HCT116 (cell line): ENCODE measurements at regions not wholly inside any gene's neighbourhood (a gene's known extent, or its start where the extent isn't known, plus 50 kb on each side); places are given as distances from the start of the nearest gene placed in this dataset.

Experiments used
- ATAC-seq: fragments of 200-7000 bp; cut with Tn5 transposase; 2 replicates; pipeline ENCODE4 v1.9.1; 2020; ENCODE audit warnings: mild to moderate bottlenecking, moderate library complexity
- BruUV-seq: library from RNA; stranded (reverse); fragments of 400-500 nt; replicated peaks from 2 replicates; lab custom pipeline; 2021; lab: Mats Ljungman, UMichigan
- CTCF ChIA-PET: fragments of 300-600 bp; sonication (Branson Sonifier 250); formaldehyde crosslinking; loops from one replicate; lab custom pipeline; 2021; ENCODE audit warnings: antibody characterized with exemption; lab: Charles Lee
- POLR2A ChIA-PET: fragments of 300-600, 350-600 bp; sonication (Branson Sonifier 250); formaldehyde crosslinking; loops from one replicate; lab custom pipeline; 2021; ENCODE audit warnings: antibody characterized with exemption; lab: Charles Lee
- RAD21 ChIA-PET, 2 experiments: fragments of 300-600 bp; sonication (Branson Sonifier 250); formaldehyde crosslinking; loops; one replicate each; lab custom pipeline; 2023; ENCODE audit warnings: low total read pairs in 2 of 2; ENCODE audit not compliant: uncharacterized antibody in 2 of 2, unreplicated experiment in 2 of 2, low non-redundant PET in 1 of 2; lab: Charles Lee
- DNase-seq: peaks from one replicate; pipeline ENCODE4 v3.0.0-alpha.2; 2010; ENCODE audit warnings: low read depth, low spot score
- H2AFZ ChIP-seq: fragments of 200-600 bp; shearing (Covaris generic), sonication (generic); 2 replicates; pipeline ENCODE4 v1.6.1; 2017; ENCODE audit warnings: low read depth, mixed run types, mixed read lengths, antibody characterized with exemption, low read length; ENCODE audit not compliant: poor library complexity, severe bottlenecking
- H3K27ac ChIP-seq: 2 replicates; pipeline ENCODE4 v1.5.1; 2012; ENCODE audit warnings: low read depth, low read length
- H3K27me3 ChIP-seq: fragments of 200-600 bp; sonication (generic); 2 replicates; pipeline ENCODE4 v1.6.1; 2016; ENCODE audit warnings: mixed run types, low read length, mixed read lengths; ENCODE audit not compliant: insufficient read depth
- H3K36me3 ChIP-seq, 2 experiments: fragments of 200-500 bp in 1 of 2; fragments of 200-600 bp in 1 of 2; sonication (Bioruptor generic) in 1 of 2; sonication (generic) in 1 of 2; 2 replicates each; pipeline versions ENCODE4 v1.5.1 to v1.6.1; 2014 to 2016; ENCODE audit warnings: low read length in 2 of 2, inconsistent platforms in 1 of 2, mixed read lengths in 1 of 2, mixed run types in 1 of 2; ENCODE audit not compliant: insufficient read depth in 2 of 2, control insufficient read depth in 1 of 2
- H3K4me1 ChIP-seq, 2 experiments: fragments of 200-600 bp in 1 of 2; sonication (generic) in 1 of 2; 2 replicates each; pipeline versions ENCODE4 v1.5.1 to v1.6.1; 2012 to 2017; ENCODE audit warnings: low read length in 2 of 2, inconsistent platforms in 1 of 2, mild to moderate bottlenecking in 1 of 2, mixed read lengths in 1 of 2, mixed run types in 1 of 2, moderate library complexity in 1 of 2; ENCODE audit not compliant: insufficient read depth in 2 of 2, control insufficient read depth in 1 of 2
- H3K4me2 ChIP-seq: fragments of 200-600 bp; sonication (generic); 2 replicates; pipeline ENCODE4 v1.6.1; 2017; ENCODE audit warnings: mixed run types, low read length, mixed read lengths
- H3K4me3 ChIP-seq, 2 experiments: fragments of 200-600 bp in 1 of 2; sonication (generic) in 1 of 2; replicated peaks in 1 of 2; 2 replicates each; pipeline ENCODE4 v1.5.1; 2011 to 2016; ENCODE audit warnings: low read length in 2 of 2, control low read depth in 1 of 2, low read depth in 1 of 2, mild to moderate bottlenecking in 1 of 2, mixed read lengths in 1 of 2, mixed run types in 1 of 2
- H3K79me2 ChIP-seq: fragments of 200-600 bp; sonication (generic); 2 replicates; pipeline ENCODE4 v1.6.1; 2017; ENCODE audit warnings: mild to moderate bottlenecking, mixed run types, low read length, moderate library complexity, mixed read lengths; ENCODE audit not compliant: insufficient read depth
- H3K9ac ChIP-seq: fragments of 200-600 bp; sonication (generic); 2 replicates; pipeline ENCODE4 v1.6.1; 2016; ENCODE audit warnings: low read length, mixed read lengths
- H3K9me2 ChIP-seq: fragments of 200-600 bp; sonication (generic), shearing (Covaris generic); 2 replicates; pipeline ENCODE4 v1.6.1; 2017; ENCODE audit warnings: mixed run types, mild to moderate bottlenecking, moderate library complexity; ENCODE audit not compliant: insufficient read depth
- H3K9me3 ChIP-seq, 2 experiments: fragments of 200-500 bp in 1 of 2; fragments of 200-600 bp in 1 of 2; sonication (Bioruptor generic) in 1 of 2; sonication (generic) in 1 of 2; 2 replicates each; pipeline ENCODE4 v1.6.1; 2014 to 2017; ENCODE audit warnings: low read length in 2 of 2, mixed read lengths in 2 of 2, inconsistent platforms in 1 of 2, low read depth in 1 of 2, mild to moderate bottlenecking in 1 of 2, mixed run types in 1 of 2, moderate library complexity in 1 of 2; ENCODE audit not compliant: control insufficient read depth in 1 of 2, insufficient read depth in 1 of 2
- H4K20me1 ChIP-seq: fragments of 200-600 bp; sonication (generic), shearing (Covaris generic); 2 replicates; pipeline ENCODE4 v1.6.1; 2017; ENCODE audit warnings: mixed run types, mild to moderate bottlenecking, moderate library complexity; ENCODE audit not compliant: insufficient read depth
- CEBPB ChIP-seq: IDR thresholded peaks from 2 replicates; pipeline ENCODE4 v1.6.1; 2012; ENCODE audit warnings: low read depth
- ELF1 ChIP-seq: IDR thresholded peaks from 2 replicates; pipeline ENCODE4 v1.6.1; 2012; ENCODE audit warnings: low read depth, borderline replicate concordance
- EZH2 ChIP-seq: fragments of 200-600 bp; sonication (generic); IDR thresholded peaks from 2 replicates; pipeline ENCODE4 v1.6.1; 2017; ENCODE audit warnings: antibody characterized with exemption, mixed run types
- EZH2phosphoT487 ChIP-seq: fragments of 200-600 bp; IDR thresholded peaks from 2 replicates; pipeline ENCODE4 v1.6.1; 2018; ENCODE audit warnings: antibody characterized with exemption, borderline replicate concordance
- FOSL1 ChIP-seq: IDR thresholded peaks from 2 replicates; pipeline ENCODE4 v1.6.1; 2012; ENCODE audit warnings: low read depth
- JUND ChIP-seq: IDR thresholded peaks from 2 replicates; pipeline ENCODE4 v1.6.1; 2012
- RAD21 ChIP-seq: IDR thresholded peaks from 2 replicates; pipeline ENCODE4 v1.6.1; 2012; ENCODE audit warnings: low read depth, mild to moderate bottlenecking
- SIN3A ChIP-seq: IDR thresholded peaks from 2 replicates; pipeline ENCODE4 v1.6.1; 2012; ENCODE audit warnings: low read depth
- SP1 ChIP-seq: IDR thresholded peaks from 2 replicates; pipeline ENCODE4 v1.6.1; 2012; ENCODE audit warnings: low read depth
- SRF ChIP-seq: IDR thresholded peaks from 2 replicates; pipeline ENCODE4 v1.6.1; 2012; ENCODE audit warnings: low read depth
- TCF7L2 ChIP-seq: IDR thresholded peaks from 2 replicates; pipeline ENCODE4 v1.7.0; 2011; ENCODE audit warnings: borderline replicate concordance, inconsistent platforms; ENCODE audit not compliant: insufficient read depth, insufficient read length; ENCODE audit errors: extremely low read depth
- ZFX ChIP-seq: fragments of 450-650 bp; IDR thresholded peaks from 2 replicates; pipeline ENCODE4 v1.6.1; 2017
- intact Hi-C: fragments of 100-400 bp; cut with micrococcal nuclease; formaldehyde crosslinking; loops from 2 replicates; pipeline ENCODE4 v1.10.0; 2022
- TF ChIP-seq, protein P1 (sequence below), 3 experiments: fragments of 200-600 bp in 1 of 3; sonication (generic) in 1 of 3; IDR thresholded peaks in 2 of 3; conservative IDR thresholded peaks in 1 of 3; 2 replicates each; pipeline ENCODE4 v1.5.1; 2012 to 2017; ENCODE audit warnings: low read depth in 2 of 3, low read length in 2 of 3, antibody characterized with exemption in 1 of 3, borderline replicate concordance in 1 of 3, control low read depth in 1 of 3, mild to moderate bottlenecking in 1 of 3, mixed read lengths in 1 of 3, mixed run types in 1 of 3, moderate library complexity in 1 of 3; ENCODE audit not compliant: insufficient read depth in 1 of 3
- TF ChIP-seq, protein P2 (sequence below): IDR thresholded peaks from 2 replicates; pipeline ENCODE4 v1.6.1; 2012

DNA sequence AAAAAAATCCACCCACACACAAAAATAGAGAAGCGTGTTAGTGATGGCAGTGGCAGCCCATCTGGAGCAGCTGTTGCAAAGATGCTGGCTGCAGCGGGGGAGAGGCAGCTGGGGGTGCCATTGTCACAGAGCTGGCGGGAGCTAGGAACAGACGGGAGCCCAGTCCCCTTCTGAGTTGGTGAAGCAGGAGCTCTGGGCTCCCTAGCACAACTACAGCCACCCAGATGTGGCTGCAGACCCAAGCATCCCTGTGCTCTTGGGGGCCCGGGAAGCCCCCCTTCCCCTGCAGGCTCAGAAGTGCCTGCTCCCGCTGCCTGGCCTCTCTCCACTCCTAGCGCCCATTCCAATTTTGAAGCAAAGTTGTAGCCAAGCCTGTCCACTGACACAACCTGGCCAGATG, 366.6 kb upstream of the MC4R start:
- BruUV-seq: no TSS peak
- Histone ChIP-seq H3K9me3 (no peaks in the 10 kb centered on the region), H4K20me1 (no peaks in the 10 kb centered on the region), H3K9me2 (no peaks in the 10 kb centered on the region), H3K4me1 (no peaks in the 10 kb centered on the region), H3K27ac (no peak overlapping the region), H3K27me3 (no peaks in the 10 kb centered on the region), H2AFZ (no peak overlapping the region), H3K9ac (no peak overlapping the region), H3K4me2 (no peak overlapping the region), H3K79me2 (no peaks in the 10 kb centered on the region), H3K4me3 (no peak overlapping the region), H3K36me3 (no peaks in the 10 kb centered on the region)
- no peak for ATAC-seq
- intact Hi-C loops: no loop called here
- no peak for DNase-seq
- ChIA-PET RAD21 (no interaction called here), CTCF (no interaction called here), POLR2A (no interaction called here)
- TF ChIP-seq EZH2 (no peak), SRF (no peak), JUND (no peak), CEBPB (no peak), ELF1 (no peak), RAD21 (no peak), FOSL1 (no peak), EZH2phosphoT487 (no peak), SP1 (no peak), TCF7L2 (no peak), ZFX (no peak), SIN3A (no peak)
- TF ChIP-seq, protein P1, sequence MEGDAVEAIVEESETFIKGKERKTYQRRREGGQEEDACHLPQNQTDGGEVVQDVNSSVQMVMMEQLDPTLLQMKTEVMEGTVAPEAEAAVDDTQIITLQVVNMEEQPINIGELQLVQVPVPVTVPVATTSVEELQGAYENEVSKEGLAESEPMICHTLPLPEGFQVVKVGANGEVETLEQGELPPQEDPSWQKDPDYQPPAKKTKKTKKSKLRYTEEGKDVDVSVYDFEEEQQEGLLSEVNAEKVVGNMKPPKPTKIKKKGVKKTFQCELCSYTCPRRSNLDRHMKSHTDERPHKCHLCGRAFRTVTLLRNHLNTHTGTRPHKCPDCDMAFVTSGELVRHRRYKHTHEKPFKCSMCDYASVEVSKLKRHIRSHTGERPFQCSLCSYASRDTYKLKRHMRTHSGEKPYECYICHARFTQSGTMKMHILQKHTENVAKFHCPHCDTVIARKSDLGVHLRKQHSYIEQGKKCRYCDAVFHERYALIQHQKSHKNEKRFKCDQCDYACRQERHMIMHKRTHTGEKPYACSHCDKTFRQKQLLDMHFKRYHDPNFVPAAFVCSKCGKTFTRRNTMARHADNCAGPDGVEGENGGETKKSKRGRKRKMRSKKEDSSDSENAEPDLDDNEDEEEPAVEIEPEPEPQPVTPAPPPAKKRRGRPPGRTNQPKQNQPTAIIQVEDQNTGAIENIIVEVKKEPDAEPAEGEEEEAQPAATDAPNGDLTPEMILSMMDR (IDR thresholded peaks at IDR 0.05 in 2 of 3, conservative IDR thresholded peaks at IDR 0.05 in 1 of 3; ENCODE audit: borderline replicate concordance in 1 of 3, insufficient read depth in 1 of 3, low read depth in 2 of 3, low read length in 2 of 3): no peak
- TF ChIP-seq, protein P2, sequence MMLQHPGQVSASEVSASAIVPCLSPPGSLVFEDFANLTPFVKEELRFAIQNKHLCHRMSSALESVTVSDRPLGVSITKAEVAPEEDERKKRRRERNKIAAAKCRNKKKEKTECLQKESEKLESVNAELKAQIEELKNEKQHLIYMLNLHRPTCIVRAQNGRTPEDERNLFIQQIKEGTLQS: no peak
